HG02884 (cell line): ENCODE measurements at regions not wholly inside any gene's neighbourhood (a gene's known extent, or its start where the extent isn't known, plus 50 kb on each side); places are given as distances from the start of the nearest gene placed in this dataset.

Source experiments
- ATAC-seq: cut with Tn5 transposase; IDR thresholded peaks from one replicate; pipeline ENCODE4 v1.9.1; 2021; ENCODE audit warnings: mild to moderate bottlenecking, moderate library complexity; ENCODE audit not compliant: unreplicated experiment

GRCh38 chr2:158049129-158049855 lies 52.4 kb upstream of the UPP2 start:
- no peak for ATAC-seq

DNA sequence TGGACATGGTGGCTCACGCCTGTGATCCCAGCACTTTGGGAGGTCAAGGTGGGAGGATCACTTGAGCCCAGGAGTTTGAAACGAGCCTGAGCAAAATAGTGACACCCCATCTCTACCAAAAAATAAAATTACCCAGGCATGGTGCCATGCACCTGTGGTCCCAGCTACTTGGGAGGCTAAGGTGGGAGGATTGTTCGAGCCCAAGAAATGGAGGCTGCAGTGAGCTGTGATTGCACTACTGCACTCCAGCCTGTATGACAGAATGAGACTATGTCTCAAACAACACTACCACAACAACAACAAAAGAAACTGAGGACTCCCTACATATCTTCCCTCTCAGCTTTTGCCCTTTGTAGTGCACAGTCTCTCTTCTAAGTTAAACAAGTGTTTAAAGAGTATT lies 53.3 kb upstream of the UPP2 start:
- no peak for ATAC-seq

GRCh38 chr2:158047156-158047611 lies 54.5 kb upstream of the UPP2 start:
- no peak for ATAC-seq

- no peak for ATAC-seq
Measured at GRCh38 chr2:158046121-158046880, 55.4 kb upstream of the UPP2 start.

DNA sequence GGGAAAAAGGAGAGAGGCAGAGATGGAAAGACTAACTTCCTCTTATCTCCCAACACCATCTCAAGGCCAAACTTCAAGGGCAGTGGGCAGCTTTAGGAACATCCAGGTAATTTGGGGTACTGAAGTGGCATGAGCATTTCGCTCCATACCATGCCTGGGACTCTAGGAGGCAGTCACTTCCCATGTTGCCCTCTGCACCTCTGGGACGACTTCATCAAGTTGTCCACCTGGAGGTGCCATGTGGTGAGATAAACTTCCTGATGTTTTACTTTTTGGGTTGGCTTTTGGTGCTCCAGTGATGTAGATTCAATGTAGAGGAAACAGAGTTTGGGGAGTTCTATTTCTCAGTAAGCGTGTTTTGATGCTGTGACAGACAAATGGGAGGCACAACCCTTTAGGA lies 56.3 kb upstream of the UPP2 start:
- ATAC-seq, result no peak

GRCh38 chr2:158043181-158043948 lies 58.3 kb upstream of the UPP2 start:
- ATAC-seq, result no peak

DNA sequence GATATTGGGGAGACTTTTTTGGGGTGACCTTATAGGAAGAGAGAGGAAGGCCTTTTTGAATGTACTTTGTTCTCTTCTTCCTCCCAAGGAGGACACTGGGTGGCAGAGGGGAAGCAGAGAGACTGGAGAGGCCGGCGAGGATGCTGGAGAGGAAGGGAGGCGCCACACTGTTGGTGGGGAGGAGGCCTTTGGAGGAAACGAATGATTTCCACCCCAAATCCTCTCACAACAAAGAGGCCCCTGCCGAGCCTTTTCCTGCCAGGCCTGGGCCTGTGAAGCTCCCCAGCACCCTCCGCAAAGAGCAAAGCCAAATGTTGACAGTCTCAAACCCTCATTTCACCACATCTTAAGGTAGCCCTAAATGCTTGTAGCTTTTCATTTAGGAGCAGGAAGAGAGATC lies 59.0 kb upstream of the UPP2 start:
- ATAC-seq, result no peak

DNA sequence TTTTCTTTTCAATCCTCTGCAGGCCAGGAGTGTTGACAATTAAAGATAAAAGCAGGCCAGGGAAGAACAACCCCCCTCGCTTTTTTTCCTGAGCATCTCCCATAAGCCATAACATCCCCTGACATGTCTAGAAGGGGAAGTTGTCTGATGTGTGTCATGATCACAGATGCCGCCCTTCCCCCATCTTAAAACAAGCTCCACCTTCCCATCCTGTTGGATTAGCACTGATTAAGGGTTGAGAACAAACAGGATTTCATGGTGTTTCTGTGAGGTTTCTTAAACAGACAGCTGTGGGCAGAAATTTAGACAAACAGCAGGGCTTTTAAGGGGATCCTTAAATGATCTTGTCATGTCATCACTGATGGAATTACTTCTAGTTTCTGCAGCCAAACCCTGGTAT lies 59.4 kb upstream of the UPP2 start:
- no peak for ATAC-seq

DNA sequence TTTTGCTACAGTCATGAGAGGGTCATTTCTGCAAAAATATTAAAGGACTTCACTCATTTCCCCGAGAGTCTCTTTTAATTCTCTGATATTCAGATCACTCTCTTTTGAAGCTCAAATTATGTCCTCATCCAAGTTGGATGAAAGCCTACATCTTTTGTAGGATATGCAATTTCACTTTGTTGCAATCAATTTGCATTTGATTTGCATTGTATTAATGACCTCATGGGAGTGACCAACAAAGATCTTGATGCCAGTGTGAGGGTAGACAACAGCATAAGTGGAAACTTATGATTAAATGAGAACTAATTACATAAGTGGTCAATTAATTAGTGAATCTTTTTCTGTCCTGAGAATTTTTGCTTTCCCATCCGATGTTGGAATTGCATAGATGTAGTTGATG lies 60.3 kb upstream of the UPP2 start:
- ATAC-seq, result no peak

DNA sequence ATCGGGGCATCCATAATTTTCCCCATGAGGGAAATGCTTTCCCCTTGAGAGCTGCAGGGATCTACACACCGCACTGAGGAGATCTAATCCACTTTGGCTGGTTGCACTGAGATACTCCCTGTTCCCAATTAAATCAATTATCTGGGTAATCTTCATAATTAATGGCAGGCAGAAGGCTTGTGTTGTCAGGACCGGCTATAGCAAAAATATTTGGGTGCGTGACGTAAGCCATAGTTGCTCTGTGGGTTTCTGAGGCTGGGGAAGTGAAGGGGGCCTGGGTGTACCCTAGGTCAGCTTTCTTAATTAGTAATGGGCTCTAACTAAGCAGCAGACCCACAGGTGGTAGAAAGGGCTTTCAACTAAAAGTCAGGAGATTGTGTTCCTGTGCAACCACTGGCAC lies 62.8 kb upstream of the UPP2 start:
- no peak for ATAC-seq

- ATAC-seq, result no peak
Measured at GRCh38 chr2:158034198-158034866, 67.3 kb upstream of the UPP2 start.

DNA sequence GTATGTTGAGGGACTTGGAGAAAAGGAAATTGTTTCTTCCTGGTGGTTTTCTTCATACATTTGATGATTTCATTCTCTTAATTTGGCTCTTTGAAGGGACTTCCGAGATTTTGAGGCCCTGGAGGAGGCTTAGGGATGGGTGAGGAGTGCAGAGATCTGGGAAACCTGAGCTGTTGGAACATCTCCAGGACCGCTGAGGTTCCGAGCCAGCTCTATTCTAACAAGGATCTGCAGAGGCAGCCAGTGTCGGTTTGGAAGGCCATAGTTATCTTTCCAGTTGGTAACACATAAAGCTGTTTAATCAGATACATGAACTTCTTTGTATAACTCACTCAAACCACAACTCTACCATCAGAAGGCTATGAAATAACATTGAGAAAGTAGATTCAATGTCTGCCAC lies 70.3 kb upstream of the UPP2 start:
- ATAC-seq, result no peak

- ATAC-seq, result no peak
Measured at GRCh38 chr2:158025255-158025996, 76.2 kb upstream of the UPP2 start.

- ATAC-seq, result peak; percentile 86
Measured at GRCh38 chr2:158024288-158024898, 77.3 kb upstream of the UPP2 start.

DNA sequence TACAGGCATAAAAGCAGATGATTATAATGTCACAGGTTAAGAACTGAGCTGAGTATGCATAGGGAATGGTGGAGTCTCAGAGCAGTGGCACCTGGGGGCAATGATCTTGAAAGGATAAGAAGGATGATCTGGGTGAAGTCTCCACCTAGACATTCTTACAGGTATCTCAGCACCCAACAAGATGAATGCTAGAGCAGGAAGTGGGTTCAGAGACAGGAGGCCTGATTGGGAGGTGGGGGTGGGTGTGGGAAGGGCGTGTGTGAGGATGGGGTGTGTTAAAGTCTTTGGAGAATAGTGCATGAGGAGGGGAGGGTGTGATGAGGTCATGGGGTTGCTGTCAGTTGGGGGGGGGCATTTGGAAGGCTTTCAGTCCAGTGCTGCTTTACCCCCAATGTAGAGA lies 78.8 kb upstream of the UPP2 start:
- ATAC-seq, result no peak

GRCh38 chr2:158021226-158021625 lies 80.5 kb upstream of the UPP2 start:
- no peak for ATAC-seq

DNA sequence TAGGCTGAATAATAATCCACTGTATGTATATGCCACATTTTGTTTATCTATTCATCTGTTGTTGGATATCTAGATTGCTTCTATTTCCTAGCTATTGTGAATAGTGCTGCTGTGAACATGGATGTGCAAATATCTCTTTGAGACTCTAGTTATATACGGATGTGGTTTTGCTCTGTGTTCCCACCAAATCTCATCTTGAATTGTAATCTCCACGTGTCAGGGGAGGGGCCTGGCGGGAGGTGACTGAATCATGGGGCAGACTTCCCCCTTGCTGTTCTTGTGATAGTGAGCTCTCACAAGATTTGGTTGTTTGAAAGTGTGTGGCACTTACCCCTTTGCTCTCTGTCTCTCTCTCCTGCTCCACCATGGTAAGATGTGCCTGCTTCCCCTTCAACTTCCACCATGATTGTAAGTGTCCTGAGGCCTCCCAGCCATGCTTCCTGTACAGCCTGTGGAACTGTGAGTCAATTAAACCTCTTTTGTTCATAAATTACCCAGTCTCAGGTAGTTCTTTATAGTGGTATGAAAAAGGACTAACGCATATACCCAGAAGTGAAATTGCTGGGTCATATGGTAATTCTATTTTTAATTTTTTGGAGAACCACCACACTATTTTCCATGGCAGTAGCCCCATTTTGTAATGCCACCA lies 86.1 kb upstream of the UPP2 start:
- no peak for ATAC-seq

GRCh38 chr2:158013891-158014290 lies 87.8 kb upstream of the UPP2 start:
- no peak for ATAC-seq

DNA sequence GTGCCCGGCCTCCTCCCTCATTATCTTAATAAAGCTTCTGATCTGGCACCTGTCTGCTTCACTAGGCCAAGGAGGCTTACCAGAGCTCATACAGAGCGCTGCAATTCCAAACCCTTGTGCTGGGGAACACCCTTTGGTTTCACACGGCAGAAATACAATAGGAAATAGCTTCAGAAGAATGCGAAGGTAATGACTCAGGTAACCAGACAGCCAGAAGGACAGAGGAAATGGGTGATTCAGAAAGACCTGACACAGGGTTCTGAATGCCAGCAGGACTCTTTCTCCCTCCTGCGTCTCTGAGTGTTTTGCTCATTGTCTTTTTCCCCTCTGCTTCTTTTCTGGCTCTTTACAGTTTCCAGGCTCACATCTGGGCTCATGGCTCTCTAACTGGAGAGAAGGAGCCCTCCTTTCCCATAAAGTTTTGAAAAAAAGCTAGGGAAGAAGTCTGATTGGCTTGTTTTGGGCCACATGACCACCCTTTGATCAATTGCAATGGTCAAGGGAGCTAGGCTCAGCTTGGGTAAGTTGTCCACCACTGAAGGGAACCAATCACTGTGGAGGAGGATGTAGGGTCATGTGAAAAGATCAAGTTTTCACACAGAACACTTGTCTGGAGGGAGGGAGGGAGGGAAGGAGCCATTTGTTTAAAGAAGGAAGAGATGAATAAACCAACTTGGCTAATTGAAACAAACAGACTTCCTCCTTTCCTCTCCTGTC lies 90.5 kb upstream of the UPP2 start:
- no peak for ATAC-seq
